ENCODE measurements at regions not wholly inside any gene's neighbourhood (a gene's known extent, or its start where the extent isn't known, plus 50 kb on each side); places are given as distances from the start of the nearest gene placed in this dataset.

DNA sequence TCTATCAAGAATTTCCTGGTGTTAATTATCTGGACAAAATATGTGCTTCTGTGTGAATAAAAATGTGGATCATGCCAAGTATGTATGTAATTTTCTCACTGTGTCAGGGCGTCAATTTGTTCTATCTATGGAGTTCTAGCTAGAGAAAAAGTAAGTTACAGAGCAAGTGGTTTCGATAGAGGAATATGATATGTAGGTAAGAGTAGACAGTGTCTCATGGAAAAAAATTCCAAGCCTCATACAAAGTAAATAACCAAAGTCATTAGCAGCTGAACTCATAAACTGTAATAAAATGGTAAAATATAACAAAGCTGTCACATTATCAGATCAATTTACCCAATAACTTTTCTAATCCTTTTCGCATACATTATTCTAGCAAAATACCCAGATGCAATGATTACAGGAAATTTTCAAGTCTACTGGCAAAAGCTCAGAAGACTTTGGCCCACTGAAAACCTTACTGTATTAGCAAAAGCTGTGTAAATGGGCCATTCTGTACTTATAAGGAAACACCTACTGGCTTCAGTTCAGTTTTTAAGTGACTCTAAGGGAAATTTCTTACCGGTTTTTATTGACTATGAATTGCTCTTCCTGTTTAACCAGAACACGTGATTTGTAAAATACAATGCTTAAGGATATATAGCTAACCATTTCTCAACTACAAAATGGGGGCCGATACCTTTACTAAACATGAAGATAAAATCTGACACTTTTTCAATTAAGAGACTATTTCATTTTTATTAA lies 121.0 kb upstream of the ARSJ start:
- CTCF ChIA-PET: interaction anchor here (1.0 to 1.5 kb wide), 2 partner anchors 12 to 13 kb away, joined by 3 read pairs; no protein-coding TSS in a partner anchor
- POLR2A ChIA-PET: no interaction called here
- TF ChIP-seq, protein P1, sequence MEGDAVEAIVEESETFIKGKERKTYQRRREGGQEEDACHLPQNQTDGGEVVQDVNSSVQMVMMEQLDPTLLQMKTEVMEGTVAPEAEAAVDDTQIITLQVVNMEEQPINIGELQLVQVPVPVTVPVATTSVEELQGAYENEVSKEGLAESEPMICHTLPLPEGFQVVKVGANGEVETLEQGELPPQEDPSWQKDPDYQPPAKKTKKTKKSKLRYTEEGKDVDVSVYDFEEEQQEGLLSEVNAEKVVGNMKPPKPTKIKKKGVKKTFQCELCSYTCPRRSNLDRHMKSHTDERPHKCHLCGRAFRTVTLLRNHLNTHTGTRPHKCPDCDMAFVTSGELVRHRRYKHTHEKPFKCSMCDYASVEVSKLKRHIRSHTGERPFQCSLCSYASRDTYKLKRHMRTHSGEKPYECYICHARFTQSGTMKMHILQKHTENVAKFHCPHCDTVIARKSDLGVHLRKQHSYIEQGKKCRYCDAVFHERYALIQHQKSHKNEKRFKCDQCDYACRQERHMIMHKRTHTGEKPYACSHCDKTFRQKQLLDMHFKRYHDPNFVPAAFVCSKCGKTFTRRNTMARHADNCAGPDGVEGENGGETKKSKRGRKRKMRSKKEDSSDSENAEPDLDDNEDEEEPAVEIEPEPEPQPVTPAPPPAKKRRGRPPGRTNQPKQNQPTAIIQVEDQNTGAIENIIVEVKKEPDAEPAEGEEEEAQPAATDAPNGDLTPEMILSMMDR (IDR thresholded peaks at IDR 0.05; ENCODE audit: control extremely low read depth, extremely low read depth, low read depth, missing control alignments): no peak
- no peak for DNase-seq (ENCODE audit: extremely low spot score)

DNA sequence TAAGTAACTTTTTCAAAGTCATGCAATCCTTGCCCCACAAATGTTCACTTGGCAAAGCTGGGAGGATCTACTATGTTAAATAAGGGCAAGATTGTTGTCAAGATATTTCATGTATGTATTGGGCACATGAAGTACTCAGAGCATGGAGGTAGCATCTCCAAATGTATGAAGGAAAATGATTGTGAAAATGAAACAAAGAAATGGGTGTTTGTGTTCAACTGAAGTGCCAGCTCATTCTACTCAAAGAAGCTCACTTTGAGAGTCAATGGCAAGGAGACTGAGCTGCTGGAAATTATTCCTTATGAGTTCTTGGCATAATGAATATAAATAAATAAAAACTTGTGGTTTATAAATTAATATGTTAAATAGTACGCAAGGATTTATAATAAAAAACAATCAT lies 124.5 kb upstream of the ARSJ start:
- TF ChIP-seq, protein P1 (IDR thresholded peaks at IDR 0.05; ENCODE audit: control extremely low read depth, extremely low read depth, low read depth, missing control alignments): no peak
- POLR2A ChIA-PET: no interaction called here
- CTCF ChIA-PET: no interaction called here
- DNase-seq (ENCODE audit: extremely low spot score): no peak

DNA sequence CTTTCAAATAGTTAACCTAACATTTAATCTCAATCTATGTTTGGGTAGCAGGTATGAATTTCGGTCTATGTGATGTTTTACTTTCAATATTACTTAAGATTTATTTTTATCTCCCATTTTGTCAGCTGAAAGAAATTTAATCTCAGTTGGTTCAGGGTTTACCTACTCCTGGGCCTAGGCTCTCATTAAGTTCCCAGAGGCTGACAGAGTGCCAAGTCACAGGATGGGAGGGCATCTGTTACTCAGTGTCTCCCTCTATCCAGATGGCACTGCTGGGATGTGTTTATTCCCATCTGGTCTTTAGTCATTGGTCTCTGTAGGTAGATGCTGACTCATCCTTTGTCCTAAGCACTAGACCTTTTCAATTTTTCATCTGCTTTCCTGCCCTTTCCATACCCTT lies 129.4 kb upstream of the ARSJ start:
- DNase-seq (ENCODE audit: extremely low spot score): no peak
- ChIA-PET POLR2A (no interaction called here), CTCF (no interaction called here)
- TF ChIP-seq, protein P1 (IDR thresholded peaks at IDR 0.05; ENCODE audit: control extremely low read depth, extremely low read depth, low read depth, missing control alignments): no peak

DNA sequence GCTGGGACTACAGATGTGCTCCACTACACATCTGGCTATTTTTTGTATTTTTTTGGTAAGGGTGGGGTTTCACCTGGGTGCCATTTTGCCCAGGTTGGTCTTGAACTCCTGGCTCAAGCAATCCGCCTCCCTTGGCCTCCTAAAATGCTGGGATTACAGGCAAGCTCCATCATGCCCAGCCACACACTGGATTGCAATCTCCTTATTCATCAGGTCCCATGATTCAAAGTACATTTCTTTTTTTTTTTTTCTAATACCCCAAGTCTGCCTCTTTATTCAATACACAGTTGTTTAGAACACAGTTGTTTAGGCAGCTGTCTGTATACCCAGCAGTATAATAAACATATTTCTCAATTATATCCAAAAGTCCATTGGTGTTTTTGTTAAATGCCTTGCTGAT lies 130.3 kb upstream of the ARSJ start:
- TF ChIP-seq, protein P1 (IDR thresholded peaks at IDR 0.05; ENCODE audit: control extremely low read depth, extremely low read depth, low read depth, missing control alignments): no peak
- POLR2A ChIA-PET: no interaction called here
- no peak for DNase-seq (ENCODE audit: extremely low spot score)
- CTCF ChIA-PET: no interaction called here

DNA sequence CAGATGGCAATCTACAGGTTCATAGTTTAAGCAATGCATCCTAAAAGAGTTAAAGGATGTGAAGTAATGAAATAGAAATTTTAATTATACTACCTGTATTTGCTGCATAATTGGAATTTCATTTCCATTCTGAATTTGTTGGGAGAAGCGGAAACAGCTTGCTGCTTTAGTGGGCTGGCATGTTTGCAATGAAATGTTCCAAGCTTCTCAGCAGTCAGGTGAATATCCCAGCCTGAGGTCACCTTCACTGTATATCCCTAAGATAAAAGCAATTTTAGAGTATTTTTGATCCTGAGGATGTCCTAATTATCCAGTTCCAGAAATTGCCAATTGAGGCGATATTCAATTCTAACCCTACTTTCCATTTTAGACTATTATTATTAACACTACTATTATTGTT lies 136.1 kb upstream of the ARSJ start:
- ChIA-PET POLR2A (no interaction called here), CTCF (no interaction called here)
- TF ChIP-seq, protein P1 (IDR thresholded peaks at IDR 0.05; ENCODE audit: control extremely low read depth, extremely low read depth, low read depth, missing control alignments): no peak
- no peak for DNase-seq (ENCODE audit: extremely low spot score)

DNA sequence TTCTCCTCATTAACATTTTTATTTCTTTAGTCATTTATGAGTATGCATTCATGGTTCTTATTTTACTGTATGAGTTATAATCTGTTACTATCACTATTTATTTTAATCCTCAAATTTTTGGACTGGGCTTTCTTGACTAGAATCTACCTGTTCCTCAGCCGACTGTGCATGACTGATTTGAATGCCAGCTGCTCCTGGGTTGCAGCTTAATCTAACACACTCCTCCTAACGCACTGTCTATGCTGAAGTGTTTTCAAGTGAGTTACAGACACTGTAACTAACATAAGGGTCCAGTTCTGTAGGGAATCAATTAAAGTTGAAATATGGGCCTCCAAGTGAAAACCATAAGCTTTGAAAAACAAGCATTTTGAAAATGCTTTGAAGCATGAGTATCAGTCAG lies 137.4 kb upstream of the ARSJ start:
- no peak for DNase-seq (ENCODE audit: extremely low spot score)
- POLR2A ChIA-PET: no interaction called here
- TF ChIP-seq, protein P1 (IDR thresholded peaks at IDR 0.05; ENCODE audit: control extremely low read depth, extremely low read depth, low read depth, missing control alignments): no peak
- CTCF ChIA-PET: no interaction called here
